GM12872 (cell line): ENCODE measurements at regions not wholly inside any gene's neighbourhood (a gene's known extent, or its start where the extent isn't known, plus 50 kb on each side); places are given as distances from the start of the nearest gene placed in this dataset.

Experiments used
- TF ChIP-seq, protein P1 (sequence below): IDR thresholded peaks from 3 replicates; pipeline ENCODE4 v1.5.1; 2011; ENCODE audit warnings: low read depth, mild to moderate bottlenecking, low read length, moderate library complexity; ENCODE audit not compliant: insufficient read depth

DNA sequence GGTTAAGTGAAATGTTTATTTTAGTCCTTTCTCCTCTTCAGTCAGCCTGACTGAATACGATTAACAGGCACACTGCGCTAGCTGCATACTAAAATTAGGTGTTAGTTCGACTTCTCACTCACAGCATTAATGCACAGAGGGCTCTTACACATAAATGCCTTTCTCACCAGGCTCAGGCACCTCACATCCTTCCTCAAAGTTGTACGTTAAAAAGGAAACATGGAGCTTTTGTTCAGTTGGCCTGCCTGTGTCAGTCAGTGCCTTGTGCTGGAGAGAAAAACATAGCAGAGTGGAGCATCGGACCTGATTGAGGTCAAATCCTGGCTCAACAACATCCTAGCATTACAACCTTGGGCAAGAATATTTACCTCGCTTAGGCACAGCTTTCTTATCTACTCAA is 236.0 kb upstream of the ZNF462 start:
- TF ChIP-seq, protein P1, sequence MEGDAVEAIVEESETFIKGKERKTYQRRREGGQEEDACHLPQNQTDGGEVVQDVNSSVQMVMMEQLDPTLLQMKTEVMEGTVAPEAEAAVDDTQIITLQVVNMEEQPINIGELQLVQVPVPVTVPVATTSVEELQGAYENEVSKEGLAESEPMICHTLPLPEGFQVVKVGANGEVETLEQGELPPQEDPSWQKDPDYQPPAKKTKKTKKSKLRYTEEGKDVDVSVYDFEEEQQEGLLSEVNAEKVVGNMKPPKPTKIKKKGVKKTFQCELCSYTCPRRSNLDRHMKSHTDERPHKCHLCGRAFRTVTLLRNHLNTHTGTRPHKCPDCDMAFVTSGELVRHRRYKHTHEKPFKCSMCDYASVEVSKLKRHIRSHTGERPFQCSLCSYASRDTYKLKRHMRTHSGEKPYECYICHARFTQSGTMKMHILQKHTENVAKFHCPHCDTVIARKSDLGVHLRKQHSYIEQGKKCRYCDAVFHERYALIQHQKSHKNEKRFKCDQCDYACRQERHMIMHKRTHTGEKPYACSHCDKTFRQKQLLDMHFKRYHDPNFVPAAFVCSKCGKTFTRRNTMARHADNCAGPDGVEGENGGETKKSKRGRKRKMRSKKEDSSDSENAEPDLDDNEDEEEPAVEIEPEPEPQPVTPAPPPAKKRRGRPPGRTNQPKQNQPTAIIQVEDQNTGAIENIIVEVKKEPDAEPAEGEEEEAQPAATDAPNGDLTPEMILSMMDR, result no peak

DNA sequence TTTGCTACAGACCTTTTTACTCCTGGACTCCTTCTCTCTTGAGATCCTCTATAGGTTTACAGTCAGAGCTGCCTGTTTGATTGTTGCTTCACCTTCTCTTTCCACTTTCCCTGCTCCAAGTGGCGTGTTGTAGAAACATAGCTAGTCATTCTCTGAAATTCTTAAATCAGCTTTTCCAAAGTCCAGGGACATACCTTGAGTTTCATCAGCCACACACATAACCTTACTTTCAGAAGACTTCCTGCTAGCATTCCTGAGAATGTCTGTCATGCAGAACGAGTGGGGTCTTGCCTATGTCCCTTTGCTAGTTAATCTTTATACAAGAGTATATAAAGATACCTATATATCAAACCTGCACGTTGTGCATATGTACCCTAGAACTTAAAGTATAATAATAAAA is 230.3 kb upstream of the ZNF462 start:
- TF ChIP-seq, protein P1, result no peak

DNA sequence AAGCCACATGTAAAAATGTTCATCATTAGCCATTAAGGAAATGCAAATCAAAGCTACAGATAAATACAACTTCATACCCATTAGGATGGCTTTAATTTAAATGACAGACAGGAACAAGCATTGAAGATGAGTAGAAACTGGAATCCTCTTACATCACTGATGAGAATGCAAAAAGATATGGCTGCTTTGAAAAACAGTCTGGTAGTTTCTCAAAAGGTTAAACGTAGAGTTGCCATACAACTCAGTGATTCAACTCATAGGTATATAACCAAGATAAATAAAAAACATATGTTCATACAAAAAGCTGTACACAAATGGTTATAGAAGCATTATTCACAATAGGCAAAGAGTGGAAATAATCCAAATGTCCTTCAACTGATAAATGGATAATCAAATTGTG is 228.8 kb upstream of the ZNF462 start:
- TF ChIP-seq, protein P1, result no peak

DNA sequence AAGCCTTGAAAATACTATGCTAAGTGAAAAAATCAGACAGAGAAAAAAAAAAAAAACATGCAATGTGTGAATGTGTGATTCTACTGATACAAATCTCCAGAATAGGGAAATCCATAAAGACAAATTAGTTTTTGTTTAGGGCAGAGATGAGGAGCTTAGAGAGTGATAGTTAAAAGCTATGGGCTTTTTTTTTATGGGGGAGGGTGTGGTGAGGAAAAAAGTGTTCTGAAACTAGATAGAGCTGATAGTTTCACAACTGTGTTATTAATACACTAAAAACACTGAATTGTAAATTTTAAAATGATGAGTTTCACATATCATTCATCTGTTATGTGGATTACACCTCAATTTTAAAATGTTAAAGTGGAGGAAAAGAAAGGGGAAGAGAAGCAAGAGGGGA is 228.3 kb upstream of the ZNF462 start:
- TF ChIP-seq, protein P1, result no peak

DNA sequence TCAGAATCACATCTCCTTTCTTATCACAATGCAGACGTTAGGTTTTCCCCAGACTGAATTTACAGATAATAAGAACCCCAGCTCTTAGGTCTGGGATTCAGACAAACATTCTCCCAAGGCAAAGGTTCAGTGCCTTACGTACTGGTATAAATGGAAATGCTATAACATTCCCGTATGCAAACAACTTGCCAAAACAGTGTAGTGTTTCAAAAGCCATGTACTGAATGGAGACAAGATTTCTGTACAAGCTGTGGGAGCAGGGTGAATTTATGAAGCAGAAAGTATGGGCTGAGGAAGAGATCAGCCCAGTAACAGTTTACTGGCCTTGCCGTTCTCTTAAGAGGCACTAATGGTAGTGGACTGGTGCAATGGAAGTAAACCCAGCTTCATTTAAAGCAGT is 225.5 kb upstream of the ZNF462 start:
- TF ChIP-seq, protein P1, result no peak

DNA sequence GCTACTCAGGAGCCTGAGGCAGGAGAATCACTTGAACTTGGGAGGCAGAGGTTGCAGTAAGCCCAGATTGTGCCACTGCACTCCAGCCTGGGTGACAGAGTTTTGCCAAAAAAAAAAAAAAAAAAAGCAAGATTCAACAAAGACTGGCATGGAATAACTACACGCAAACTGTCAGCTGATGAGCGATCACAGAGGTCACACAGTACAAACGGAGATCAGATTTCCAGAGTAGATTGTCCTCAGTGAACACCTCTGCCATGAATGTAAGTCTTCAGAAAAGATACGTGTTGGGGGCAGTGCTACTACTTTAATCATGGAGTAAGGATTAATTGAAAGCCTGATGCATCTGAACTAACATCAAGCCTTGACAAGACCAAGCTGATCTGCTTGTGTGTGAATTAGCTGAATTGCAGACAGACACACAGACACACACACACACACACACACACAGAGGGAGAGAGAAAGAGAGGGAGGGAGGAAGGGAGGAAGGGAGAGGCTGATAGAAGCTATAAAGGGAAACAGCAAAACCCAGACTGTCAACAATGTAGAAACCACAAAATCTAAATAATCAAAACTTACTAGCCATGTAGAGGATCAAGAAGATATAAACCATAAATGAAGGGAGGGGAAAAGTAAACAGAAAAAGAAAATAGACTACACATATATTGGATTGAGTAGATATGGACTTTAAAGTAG is 222.9 kb upstream of the ZNF462 start:
- TF ChIP-seq, protein P1, result no peak

DNA sequence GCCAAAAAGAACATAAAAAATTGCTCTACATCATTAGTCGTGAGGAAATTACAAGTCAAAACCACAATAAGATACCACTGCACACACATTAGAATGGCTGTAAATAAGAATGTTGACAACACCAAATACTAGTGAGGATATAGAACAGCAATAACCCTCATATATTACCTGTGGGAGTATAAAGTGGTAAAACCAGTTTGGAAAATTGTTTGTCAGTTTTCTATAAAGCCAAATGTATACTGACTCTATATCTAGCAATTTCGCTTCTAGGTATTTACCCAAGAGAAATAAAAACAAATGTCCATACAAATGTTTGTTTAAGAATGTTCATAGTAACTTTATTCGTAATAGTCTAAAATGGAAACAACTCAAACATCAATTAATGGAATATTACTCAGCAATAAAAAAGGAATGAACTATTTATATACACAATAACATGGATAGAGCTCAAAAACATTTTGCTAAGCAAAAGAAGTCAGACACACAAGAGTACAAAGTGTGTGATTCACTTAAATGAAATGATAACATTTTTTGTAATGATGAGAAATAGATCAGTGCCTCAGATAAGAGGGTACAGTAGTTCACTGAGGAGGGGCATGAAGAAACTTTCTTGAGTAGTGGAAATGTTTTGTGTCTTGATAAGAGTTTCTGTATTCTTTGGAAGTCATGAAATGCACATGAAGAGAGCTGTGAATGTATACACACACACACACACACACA is 219.6 kb upstream of the ZNF462 start:
- TF ChIP-seq, protein P1, result no peak
